HUDEP-2 (cell line): ENCODE measurements at regions not wholly inside any gene's neighbourhood (a gene's known extent, or its start where the extent isn't known, plus 50 kb on each side); places are given as distances from the start of the nearest gene placed in this dataset.

Experiments
- DNase-seq, 76 experiments: peaks; one replicate each; lab custom pipeline; 2025; ENCODE audit not compliant: unreplicated experiment in 76 of 76; lab: John Stamatoyannopoulos, UW

DNA sequence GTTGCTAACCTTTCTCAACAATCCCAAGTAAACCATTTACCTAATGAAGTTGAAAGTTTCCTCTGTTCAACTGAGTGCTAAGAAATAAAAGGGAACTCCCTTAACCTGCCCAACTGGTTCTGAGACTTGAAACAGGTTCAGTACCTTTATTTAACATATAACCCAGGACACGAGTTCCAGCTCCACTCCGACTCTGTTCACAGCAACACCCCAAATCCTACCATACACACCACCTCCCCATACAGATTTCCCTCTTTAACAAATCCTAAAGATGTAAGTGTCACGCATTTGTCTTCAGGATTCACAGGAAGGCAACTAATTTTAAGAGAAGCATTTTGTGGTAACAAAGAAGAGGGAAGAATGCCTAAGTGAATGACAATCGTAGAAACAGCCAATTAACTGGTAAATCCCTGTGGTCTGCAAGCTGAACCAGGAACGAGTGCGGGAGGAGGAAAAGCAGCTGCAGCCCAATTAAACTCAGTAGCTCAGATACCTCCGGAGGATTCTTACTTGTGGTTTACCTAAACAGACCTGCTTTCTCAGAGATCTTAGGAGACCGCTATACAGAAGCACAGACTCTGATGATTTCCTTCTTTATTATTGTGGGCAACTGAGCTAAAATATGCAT lies 134.5 kb upstream of the MAGI3 start:
- DNase-seq, result no peak

DNA sequence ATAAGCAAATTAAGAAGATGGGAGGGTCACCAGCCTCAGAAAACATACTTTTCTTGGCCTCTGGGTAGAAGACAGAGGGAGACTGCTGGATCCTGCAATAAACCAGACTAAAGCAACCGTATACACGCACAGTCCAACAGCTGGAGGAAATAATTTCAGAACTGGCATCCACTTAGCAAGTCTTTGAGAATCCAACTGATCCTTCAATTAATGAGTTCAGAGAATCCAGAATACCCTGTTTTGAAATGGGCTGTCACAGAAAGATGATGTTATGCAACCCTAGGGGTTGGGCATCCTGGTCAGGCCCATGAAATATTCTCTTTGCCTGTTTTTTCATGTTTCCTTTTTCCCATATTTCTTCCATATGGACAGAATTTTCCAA lies 134.0 kb upstream of the MAGI3 start:
- no peak for DNase-seq

DNA sequence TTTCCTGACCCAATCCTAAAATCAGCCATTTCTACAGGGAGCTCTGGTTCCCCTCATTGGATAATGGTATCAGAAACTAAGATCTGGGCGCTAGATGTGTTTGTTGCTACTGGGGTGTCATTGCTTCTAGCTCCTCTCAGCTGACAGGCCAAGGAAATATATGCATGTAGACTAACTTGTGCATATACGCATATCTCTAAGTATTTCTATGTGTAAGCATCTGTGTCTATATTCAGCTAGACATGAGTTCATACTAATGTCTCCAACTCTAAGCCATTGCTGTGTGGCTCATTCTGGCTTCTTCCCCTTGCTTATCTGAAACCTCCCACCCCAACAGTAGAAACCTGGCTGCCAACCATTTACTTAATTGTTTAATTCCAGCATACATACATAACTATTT lies 130.3 kb upstream of the MAGI3 start:
- DNase-seq, result no peak

DNA sequence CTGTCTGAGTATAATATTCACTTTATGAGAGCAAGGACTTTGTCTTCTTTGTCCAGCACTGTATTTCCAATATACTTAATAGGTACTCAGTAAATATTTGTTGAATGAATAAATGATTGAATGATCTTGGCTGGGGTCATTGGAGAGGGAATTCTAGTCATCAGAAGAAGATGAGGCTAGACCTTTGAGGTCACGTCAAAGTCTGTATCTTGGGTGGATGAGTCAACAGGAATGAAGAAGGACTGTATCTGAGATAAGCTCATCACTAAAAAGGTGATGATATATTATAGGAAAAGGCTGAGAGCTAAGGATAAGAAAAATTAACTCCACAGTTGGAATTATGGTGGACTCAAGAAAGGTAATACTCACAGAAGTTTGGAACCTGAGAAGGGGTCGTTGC lies 125.1 kb upstream of the MAGI3 start:
- DNase-seq, result no peak

DNA sequence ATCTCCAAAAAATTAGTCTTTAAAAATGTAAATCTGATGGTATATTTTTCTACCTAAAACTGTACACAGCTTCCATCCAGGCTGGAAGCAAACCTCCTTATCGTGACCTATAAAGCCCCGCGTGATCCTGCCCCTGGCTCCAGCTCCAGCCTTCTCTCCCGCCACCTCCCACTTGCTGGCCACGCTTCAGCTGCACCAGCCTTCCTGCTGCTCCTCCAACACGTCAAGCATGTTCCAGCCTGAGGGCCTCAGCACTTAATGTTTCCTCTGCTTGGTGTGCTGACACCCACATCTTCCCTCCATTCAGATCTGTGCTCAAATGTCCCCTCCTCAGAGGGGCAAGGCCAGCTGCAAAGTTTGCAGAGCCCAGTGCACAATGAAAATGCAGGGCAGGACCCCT lies 123.5 kb upstream of the MAGI3 start:
- no peak for DNase-seq

DNA sequence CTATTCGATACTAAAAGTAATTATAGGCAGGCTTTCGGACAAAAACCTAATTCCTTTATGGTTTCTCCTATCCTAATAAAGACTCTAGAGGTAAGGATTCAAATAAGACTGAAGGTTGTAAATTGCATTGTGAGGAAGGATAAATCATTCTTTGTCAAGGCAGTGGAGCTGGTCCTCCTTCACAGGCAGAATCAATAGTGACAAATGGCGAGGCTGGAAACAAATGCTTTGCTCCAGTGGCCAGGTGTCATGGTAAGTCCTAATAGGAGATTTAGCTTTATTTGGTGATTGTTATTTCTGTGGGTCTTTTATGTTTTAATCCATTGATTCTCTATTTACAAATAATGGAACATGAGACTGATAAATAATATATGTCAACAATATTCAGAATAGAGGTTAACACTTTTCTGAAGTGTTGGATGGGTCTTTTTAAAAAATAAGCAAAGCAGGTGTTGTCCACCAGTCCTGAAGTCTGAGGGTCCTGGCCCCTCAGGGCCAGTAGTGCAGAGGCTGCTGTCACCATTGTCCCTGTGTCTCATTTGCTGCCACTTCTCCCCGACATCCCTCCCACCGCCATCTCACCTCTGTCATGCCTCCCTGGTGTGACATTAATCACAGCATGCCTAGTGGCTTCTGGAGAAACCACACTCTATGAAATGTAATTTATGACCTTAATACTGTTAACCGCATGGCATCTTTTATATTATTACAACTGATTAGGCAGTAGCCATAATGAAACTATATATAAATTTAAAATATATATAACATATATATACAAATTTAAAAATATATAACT lies 120.9 kb upstream of the MAGI3 start:
- peak in 1 of 76 experiments; percentile 2 for DNase-seq

DNA sequence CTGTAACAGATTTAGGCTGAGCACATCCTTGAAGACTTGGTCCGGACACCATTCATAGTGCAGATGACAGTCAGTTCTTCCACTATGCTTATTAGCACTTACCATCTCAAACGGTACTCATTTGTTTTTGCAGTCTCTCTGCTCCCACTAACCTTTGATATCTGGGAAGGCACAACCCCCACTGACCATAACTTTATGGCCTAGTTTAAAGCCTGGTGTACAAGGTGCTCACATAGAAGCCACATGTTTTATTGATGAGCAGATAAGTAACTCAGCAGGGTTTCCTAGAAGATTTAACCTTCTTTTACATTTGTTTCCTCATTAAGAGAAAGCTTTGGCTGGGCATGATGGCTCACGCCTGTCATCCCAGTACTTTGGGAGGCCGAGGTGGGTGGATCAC lies 119.3 kb upstream of the MAGI3 start:
- DNase-seq, result no peak

DNA sequence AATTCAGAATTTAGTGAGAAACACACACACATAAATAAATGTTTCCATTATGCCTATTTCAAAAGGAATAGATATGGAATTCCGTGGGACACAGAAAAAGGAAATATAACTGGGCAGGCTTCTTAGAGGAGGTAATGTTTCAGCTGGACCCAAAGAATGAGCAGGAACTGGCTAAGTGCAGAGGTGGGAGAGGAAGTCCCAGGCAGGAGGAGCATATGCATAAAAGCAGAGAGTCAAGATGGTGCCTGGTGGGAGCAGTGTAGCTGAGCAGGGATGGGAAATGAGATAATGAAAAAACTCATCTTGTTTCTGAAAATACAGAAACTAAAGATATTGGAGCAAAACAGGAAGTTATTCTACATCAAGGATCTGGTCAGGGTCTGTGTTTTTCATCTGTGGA lies 115.2 kb upstream of the MAGI3 start:
- no peak for DNase-seq

DNA sequence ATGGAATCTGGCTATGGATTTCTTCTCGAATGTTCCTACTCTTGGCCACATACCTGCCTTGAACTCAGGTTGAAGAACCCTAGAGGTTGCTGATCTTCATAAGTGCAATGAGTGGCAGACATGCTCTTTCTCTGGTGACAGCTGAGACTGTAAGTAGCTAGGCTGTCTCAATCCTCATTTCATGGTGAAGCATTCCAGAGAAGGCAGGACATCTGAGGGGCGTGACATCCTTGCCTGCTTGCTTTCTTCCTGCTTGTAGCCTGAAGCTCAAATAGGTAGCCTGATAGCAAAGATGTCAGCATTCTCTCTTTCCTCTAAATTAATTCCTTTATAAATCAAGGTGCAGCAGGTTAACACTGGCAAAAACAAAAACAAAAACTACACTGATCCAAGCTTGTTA lies 114.6 kb upstream of the MAGI3 start:
- no peak for DNase-seq

DNA sequence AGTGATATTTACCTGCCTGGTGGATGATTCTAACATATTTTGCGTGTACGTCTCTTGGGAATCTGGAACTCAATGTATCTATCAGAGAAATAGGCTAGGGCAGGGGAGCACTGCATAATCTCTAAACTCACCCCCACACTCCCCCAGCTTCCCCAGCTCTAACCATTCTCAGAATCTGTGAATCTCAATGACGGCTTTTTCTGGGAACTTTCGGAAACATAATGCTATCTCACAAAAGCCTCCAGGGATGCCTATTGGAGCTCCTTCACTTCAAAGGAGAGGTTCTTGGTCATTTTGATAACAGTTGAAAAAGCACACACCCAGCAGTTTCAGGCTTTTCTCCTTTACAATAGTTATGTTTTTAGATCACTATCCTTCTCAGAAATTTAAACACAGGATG lies 113.8 kb upstream of the MAGI3 start:
- DNase-seq, result no peak

DNA sequence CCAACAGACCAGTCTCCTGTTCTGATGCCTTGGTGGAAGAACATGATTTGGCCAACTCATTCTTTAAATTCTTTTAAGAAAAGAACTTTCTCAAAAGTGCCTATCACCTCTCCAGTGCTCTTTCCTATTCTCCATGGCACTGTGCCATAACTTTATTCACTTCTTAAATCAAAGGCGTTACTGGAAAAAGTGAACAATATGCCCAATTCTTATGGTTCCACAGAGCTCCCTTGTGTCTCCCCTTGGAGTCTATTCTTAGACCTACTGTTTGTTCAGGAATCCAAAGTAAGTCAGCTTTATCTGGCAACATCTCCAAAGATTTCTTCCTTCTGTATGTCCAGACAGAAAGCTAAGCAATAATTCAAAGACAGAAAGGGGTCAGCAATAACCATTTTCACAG lies 111.9 kb upstream of the MAGI3 start:
- no peak for DNase-seq

DNA sequence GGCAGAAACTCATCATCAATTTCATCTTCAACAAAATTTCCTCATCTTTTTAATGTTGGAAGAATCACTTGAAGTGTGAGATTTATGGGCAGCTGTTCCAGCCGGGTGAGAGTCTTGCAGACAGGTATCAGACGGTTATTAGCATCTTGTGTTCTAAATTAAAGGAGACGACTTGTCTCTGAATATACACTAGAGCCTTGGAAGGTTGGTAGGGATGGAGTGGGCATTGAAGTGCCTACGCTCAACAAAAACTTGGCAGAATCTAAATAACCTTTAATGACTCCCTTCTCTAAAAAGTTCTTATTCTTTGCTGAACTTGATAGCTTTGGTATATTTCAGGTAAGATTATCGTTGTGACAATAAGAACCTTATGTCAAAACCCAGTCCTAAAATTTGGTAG lies 111.5 kb upstream of the MAGI3 start:
- no peak for DNase-seq

DNA sequence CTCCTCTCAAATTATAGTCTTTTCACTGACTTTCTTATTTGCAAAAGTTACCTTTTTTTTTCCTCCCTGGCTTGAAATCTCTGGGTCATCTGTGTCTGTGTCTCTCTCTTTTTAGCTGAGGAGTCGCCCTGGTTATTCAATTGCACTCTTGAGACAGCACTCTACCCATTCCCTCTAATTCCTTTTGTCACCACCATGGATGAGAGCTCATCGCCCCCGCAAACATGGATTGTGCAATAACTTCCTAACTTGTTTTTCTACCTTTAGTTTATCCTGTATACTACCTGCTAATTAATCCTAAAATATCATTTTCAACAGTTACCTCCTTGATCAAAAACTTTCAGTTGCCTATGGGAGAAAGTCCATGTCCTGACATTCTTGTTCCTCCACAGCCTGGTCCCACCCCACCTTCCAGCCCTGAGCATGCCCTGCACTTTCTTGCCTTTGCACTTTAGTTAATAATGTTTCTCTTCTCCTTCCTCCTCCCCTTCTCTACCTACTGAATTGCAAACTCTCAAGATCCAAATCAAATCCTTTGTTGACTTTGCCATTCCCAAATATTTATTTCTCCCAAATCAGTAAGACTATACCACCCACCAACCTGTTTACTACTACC lies 110.4 kb upstream of the MAGI3 start:
- no peak for DNase-seq

DNA sequence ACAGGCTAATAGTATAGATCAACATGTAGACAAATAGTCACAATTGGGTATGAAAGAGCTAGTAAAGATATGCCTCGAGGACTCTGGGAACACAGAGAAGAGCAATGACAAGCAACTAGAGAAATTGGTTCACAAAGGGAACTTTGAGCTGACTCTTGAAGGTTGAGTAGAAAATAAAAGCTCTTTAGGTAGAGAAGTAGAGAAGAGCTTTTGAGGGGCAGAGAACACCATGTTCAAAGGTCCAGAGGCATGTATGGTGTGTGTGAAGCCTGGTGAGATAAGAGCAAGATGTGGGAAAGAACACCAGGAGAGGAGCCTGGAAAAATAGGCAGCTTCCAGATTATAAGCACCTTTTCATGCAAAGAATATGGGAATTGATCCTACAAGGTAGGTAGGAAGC lies 109.7 kb upstream of the MAGI3 start:
- no peak for DNase-seq

DNA sequence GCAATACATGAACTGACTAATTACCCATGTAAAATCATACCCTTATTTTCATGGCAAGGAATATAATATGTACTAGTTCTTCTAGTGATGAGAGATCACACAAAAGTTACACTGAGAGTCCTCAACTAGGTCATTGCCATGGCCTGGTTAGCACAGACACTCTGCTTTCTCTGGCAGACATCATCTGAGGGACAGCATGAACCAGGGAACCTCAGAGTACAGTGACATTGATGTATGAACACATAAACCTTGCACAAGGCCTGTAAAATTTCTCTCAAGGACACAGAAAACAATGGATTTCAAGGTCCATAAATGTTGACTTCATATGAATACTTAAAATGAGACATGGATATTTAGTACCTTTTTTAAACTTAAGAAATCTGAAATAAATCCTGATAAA lies 108.8 kb upstream of the MAGI3 start:
- DNase-seq, result no peak

DNA sequence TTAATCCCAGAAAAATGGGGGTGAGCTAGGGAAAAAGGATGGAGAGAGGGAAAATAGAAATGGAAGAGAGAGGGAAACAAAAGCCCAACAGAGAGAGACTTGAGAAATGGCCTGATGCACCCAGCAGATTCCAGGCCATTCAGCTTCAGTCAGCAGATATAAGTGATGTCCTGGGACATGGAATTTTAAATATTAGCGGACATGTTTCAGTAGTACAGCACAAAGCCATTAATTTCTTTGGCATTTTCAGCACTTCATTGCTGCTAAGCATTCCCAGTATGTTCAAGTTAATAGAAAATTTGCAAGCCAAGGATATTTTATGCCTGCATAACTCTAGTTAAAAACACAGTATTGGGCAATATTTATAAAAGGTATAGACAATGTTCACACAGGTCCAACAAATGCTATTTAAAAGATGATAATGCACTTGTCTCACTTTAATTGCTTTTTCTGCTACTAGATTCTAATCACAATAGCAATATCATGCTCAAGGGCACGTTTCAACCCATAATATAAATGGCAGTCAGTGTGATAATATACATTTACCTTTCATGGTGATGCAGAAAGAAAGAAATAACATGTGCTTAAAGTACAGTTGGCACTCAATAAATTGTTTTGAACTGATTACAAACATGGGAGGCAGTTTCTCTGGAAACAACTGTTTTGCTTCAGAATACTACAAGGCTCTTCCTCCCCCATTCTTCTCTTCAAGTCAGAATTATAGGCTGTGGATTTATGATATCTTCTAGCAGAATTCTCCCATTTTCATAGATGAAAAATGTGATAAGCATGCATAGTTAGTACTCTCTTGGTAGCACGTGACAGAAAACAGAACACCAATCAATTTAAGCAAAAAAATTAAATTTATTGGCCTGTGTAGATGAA lies 108.1 kb upstream of the MAGI3 start:
- DNase-seq, result no peak

DNA sequence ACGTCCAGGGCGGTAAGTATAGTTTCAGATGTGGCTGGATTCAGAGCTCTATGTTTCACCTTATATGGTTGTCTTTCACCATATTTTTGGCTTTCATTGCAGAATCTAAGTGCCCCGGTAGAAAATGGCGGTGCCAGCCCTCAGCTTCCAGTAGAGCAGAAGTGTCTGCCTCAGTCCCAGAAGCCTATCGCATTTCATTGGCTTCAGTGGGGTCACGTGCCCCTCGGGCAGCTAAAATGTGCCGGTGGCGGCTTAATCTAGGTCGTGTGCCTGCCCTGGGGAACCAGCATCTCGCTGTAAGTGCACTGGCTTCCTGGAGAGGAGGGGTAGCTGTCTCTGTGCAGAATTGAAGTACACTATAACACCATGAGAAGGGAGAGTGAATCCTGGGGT lies 107.4 kb upstream of the MAGI3 start:
- no peak for DNase-seq

DNA sequence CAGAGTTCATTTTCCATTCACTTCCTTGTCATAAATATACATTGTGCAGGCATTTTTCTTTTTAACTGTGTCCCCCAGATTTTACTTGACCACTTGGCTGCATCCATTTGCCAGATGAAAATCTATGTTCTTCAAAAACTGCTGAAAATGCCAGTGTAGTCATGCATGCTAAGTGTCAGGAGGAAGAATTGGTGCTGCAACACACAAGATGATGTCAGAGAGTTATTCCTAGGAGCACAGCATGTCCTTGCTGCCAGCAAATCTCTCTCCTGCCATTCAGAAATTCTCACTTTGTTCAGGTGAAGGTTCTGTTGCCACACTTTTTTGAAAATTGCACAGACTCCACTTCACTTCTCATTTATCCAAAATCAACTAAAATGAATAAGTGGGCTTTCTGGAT lies 106.4 kb upstream of the MAGI3 start:
- no peak for DNase-seq

DNA sequence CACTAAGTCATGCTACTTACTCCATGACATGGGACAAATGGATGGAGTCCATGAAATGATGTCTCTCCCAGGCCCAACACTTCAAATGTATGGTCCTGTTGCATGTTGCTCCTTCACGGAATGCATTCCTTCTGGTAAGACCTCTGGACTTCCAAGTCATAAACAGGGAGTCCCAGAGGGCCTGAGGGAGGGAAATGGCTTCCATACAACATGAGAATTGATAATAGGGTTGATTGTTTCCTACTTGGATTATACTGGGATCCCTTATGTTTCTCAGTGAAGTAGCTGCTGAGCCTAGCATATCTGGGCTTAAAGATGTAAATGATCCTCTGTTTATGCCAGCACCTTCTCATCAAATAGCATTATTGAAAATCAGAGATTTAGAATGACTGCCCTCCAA lies 104.2 kb upstream of the MAGI3 start:
- DNase-seq, result no peak

DNA sequence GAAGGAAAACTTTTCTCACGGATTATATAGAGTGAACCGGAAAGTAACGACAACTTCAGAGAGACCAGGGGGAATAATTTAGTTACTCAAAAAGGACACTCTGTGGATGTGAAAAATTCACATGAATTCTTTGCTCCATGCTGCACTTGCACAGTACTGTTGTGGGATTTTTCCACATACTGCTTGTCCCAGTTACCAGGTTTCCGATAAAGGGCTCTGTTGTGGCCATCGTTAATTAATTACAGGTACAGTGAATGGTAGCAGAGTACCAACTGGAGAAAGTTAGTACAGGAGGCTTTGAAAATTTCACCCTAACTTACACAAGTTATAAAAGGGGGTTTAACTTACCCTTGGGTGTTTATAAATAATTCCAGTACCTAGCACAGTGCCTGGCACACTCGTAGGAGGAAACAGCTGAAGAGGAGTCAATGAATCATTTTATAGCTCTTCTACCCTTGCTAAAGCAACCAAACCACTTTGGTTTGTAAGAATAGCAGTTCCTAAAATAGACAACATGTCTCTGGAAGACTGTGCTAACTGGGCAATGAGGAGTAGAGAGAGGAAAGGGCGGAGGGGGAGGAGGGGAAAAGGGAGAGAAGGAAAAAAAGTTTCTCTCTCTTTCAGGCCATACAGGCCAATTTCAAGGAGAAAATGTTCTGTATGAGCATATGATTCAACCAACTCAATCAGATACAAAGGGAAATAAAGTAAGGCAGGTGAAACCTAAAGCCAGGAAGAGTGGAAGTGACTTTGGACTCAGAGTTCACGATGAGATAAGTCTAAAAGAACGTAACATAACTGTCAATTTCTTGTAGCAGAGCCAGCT lies 98.3 kb upstream of the MAGI3 start:
- DNase-seq, result no peak
